PC-9 (cell line): ENCODE measurements at regions not wholly inside any gene's neighbourhood (a gene's known extent, or its start where the extent isn't known, plus 50 kb on each side); places are given as distances from the start of the nearest gene placed in this dataset.

Experiments used
- EZH2 ChIP-seq: fragments of 200-600 bp; sonication (generic); IDR thresholded peaks from 2 replicates; pipeline ENCODE4 v1.8.0; 2017; ENCODE audit warnings: antibody characterized with exemption, low read depth
- TF ChIP-seq, protein P1 (sequence below): fragments of 200-600 bp; sonication (generic); conservative IDR thresholded peaks from 2 replicates; pipeline ENCODE4 v1.6.1; 2017; ENCODE audit warnings: mixed run types, antibody characterized with exemption, mild to moderate bottlenecking, moderate library complexity

DNA sequence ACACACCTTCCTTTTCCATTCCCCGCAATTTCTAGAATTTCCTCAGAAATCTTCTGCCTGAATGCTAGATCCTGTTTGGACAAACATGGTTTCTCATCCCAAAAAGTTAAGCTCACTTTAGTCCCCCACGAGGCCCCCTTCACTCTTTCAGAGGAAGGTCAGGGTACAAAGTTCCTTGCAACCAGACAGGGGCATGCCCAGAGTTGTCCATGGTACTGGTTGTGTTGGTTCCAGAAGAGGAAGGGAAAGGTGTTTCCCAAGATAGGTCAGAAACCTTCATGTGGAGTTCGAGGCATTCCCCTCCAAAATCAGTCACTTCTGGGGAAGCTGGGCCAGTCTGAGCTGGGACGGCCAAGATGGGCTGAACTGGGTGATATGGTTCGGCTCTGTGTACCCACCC is 167.6 kb upstream of the MAFB start:
- TF ChIP-seq, protein P1, sequence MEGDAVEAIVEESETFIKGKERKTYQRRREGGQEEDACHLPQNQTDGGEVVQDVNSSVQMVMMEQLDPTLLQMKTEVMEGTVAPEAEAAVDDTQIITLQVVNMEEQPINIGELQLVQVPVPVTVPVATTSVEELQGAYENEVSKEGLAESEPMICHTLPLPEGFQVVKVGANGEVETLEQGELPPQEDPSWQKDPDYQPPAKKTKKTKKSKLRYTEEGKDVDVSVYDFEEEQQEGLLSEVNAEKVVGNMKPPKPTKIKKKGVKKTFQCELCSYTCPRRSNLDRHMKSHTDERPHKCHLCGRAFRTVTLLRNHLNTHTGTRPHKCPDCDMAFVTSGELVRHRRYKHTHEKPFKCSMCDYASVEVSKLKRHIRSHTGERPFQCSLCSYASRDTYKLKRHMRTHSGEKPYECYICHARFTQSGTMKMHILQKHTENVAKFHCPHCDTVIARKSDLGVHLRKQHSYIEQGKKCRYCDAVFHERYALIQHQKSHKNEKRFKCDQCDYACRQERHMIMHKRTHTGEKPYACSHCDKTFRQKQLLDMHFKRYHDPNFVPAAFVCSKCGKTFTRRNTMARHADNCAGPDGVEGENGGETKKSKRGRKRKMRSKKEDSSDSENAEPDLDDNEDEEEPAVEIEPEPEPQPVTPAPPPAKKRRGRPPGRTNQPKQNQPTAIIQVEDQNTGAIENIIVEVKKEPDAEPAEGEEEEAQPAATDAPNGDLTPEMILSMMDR: no peak
- TF ChIP-seq EZH2: no peak
